ENCODE measurements at regions not wholly inside any gene's neighbourhood (a gene's known extent, or its start where the extent isn't known, plus 50 kb on each side); places are given as distances from the start of the nearest gene placed in this dataset.

- intact Hi-C loops (cut with micrococcal nuclease): no loop called here
Measured at GRCh38 chrX:5536261-5536660, 692.4 kb downstream of the NLGN4X start.

DNA sequence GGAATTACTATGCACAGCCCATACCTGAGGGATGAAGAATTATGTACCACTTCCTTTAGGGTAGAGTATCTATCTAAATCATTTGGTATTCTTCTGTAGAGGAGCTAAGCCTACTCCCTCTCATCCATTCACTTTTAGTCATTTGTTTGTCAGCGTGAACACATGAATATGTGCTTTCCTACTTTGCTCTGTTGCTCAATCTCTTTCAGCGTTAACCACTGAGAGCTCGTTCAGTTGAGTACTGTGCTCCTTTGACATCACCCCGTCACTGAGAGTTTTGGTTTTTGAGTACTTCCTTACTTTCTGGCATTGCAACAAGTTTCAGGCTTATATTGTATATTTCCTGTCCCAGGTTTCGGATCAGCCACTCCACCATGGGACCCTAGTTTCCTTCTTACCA is 700.6 kb downstream of the NLGN4X start:
- intact Hi-C loops (cut with micrococcal nuclease): no loop called here

- intact Hi-C loops (cut with micrococcal nuclease): no loop called here
Measured at GRCh38 chrX:5526191-5526590, 702.5 kb downstream of the NLGN4X start.

- intact Hi-C loops (cut with micrococcal nuclease): no loop called here
Measured at GRCh38 chrX:5490786-5491563, 737.7 kb downstream of the NLGN4X start.

GRCh38 chrX:5474282-5474681 is 754.4 kb downstream of the NLGN4X start:
- intact Hi-C loops (cut with micrococcal nuclease): no loop called here

DNA sequence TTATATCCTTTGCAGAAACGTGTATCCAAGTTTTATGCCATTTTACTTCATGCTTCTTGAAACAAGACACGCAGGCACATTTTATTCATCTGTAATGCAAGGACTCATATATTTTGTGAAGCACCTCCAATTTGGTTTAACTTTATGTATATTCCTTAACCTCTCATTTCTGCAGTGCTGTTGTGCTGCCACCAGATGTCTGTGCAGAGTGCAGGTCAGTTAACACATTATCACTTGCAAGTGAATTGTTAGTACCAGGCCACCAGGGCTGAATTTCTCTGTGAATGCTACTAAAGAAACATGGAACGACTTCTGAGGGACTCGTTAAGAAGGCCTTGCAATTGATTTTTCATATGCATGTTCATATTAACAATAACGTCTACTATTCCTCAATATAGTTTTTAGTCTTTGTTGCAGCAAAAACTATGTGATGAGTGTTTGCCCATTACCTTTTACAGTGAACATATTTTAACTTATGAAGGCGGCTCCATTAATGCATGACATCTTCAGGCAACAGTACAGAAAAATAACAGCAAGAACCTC is 770.3 kb downstream of the NLGN4X start:
- intact Hi-C loops (cut with micrococcal nuclease): no loop called here

- intact Hi-C loops (cut with micrococcal nuclease): no loop called here
Measured at GRCh38 chrX:5449323-5449722, 779.3 kb downstream of the NLGN4X start.

- intact Hi-C loops (cut with micrococcal nuclease): no loop called here
Measured at GRCh38 chrX:5431823-5432222, 796.8 kb downstream of the NLGN4X start.

- intact Hi-C loops (cut with micrococcal nuclease): no loop called here
Measured at GRCh38 chrX:5425119-5425518, 803.5 kb downstream of the NLGN4X start.

- intact Hi-C loops (cut with micrococcal nuclease): no loop called here
Measured at GRCh38 chrX:5417381-5417780, 811.3 kb downstream of the NLGN4X start.

GRCh38 chrX:5415738-5416137 is 812.9 kb downstream of the NLGN4X start:
- intact Hi-C loops (cut with micrococcal nuclease): no loop called here

- intact Hi-C loops (cut with micrococcal nuclease): no loop called here
Measured at GRCh38 chrX:5409106-5409505, 819.6 kb downstream of the NLGN4X start.

GRCh38 chrX:5402461-5402860 is 826.2 kb downstream of the NLGN4X start:
- intact Hi-C loops (cut with micrococcal nuclease): no loop called here

- intact Hi-C loops (cut with micrococcal nuclease): no loop called here
Measured at GRCh38 chrX:5399403-5399802, 829.3 kb downstream of the NLGN4X start.

DNA sequence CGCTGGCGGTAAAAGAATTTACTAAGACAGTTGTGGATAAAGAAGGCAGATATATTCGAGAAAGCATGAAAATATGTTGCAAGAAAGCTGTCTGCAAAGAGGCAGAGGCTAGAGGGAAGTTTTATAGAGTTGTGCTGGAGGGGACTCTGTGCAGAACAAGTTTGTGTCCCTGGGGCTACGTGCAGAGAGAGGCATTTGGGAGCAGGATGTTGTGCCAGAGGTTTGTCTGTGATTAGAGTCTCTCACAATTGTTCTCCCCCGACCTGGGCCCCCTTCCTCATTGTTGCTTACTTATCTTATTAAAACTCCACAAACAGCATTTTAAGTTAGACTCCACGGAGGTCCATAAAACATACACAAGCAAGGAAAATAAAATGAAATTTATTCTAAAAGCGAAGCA is 831.3 kb downstream of the NLGN4X start:
- intact Hi-C loops (cut with micrococcal nuclease): no loop called here

- intact Hi-C loops (cut with micrococcal nuclease): no loop called here
Measured at GRCh38 chrX:5390376-5390775, 838.3 kb downstream of the NLGN4X start.

DNA sequence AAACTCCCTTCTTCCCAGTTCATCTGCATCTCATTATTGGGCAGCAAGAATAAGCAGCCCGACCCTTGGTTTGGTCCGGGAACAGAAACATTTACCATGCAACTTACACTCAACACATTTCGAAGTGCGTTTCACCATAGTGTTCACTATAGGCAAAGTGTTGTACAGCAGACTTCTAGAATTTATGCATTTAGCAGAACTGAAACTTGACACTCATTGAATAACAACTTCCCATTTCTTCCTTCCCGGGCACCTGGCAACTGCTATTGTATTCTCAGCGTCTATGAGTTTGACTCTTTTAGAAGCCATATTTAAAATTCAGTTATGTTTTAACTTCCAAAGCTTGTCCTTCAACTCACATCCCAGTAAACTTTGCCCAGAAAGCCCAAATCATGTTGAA is 840.6 kb downstream of the NLGN4X start:
- intact Hi-C loops (cut with micrococcal nuclease): no loop called here

DNA sequence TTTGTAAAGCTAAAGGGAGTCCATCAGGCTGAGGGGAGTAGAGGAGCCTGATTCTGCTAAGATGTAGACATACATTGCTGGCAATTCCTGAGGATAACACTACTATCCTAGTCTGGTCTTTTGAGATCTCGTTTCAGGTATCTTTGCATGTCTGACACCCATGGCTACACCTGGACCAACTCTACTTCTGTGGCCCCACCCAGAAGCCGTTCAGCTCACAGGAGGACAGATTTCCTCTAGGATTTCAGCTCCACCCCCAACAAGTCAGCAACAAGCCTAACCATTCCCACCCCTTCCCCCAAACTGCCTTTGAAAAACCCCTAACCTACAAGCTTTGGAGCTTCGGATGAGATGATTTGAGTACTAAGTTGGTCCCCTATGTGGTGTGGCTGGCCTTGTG is 848.2 kb downstream of the NLGN4X start:
- intact Hi-C loops (cut with micrococcal nuclease): no loop called here

- intact Hi-C loops (cut with micrococcal nuclease): no loop called here
Measured at GRCh38 chrX:5341902-5342301, 886.8 kb downstream of the NLGN4X start.

GRCh38 chrX:5337160-5337559 is 891.5 kb downstream of the NLGN4X start:
- intact Hi-C loops (cut with micrococcal nuclease): no loop called here

DNA sequence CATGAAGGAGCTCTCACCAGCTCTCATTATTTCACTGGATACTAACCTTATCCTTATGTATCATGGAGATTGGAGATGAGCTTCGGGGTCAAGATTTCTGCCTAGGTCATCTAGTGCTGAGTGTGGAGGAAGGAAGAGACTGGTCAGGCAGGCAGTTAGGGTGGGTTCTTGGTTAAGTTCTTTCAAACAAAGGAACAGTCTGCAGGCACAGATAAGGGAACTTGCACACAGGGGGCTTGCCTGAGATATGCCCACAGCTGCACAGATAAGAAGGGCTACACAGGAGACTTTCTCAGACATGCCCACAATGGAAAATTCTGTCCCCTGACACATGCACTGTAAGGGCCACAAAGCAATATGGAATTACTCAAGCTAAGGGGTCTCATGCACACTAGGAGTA is 904.1 kb downstream of the NLGN4X start:
- intact Hi-C loops (cut with micrococcal nuclease): no loop called here

DNA sequence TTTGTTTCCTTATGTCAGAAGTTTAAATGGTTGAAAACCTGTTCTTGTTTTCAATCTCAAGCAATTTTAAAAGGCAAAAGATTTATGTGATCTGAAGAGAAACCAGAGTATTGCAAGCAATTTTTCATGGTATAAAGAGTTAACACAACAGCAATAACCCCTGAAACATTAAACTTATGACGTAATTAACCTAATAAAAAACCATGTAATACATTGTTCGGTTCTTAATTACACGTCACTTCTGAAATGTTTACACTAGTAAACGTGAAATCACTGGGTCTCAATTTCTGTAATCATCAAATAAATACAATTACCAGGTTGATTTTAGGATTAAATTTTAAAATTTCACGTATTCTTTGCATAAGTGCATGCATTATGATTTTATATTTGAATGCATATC is 914.5 kb downstream of the NLGN4X start:
- intact Hi-C loops (cut with micrococcal nuclease): no loop called here

GRCh38 chrX:5307416-5307815 is 921.3 kb downstream of the NLGN4X start:
- intact Hi-C loops (cut with micrococcal nuclease): no loop called here
